HUES6 (cell line): ENCODE measurements at regions not wholly inside any gene's neighbourhood (a gene's known extent, or its start where the extent isn't known, plus 50 kb on each side); places are given as distances from the start of the nearest gene placed in this dataset.

Experiments
- H3K27ac ChIP-seq: 2 replicates; pipeline ENCODE4 v1.7.0; 2013; ENCODE audit warnings: low read depth, mild to moderate bottlenecking, low read length, inconsistent platforms
- H3K27me3 ChIP-seq: 2 replicates; pipeline ENCODE4 v1.6.1; 2013; ENCODE audit warnings: low read length; ENCODE audit not compliant: control insufficient read depth, insufficient read depth
- H3K36me3 ChIP-seq: 2 replicates; pipeline ENCODE4 v1.6.1; 2013; ENCODE audit warnings: low read length; ENCODE audit not compliant: control insufficient read depth, insufficient read depth
- H3K4me1 ChIP-seq: 2 replicates; pipeline ENCODE4 v1.6.1; 2013; ENCODE audit warnings: low read length; ENCODE audit not compliant: control insufficient read depth, insufficient read depth
- H3K4me3 ChIP-seq: 2 replicates; pipeline ENCODE4 v1.5.1; 2013; ENCODE audit warnings: low read depth, low read length
- H3K9ac ChIP-seq: one replicate; pipeline ENCODE4 v1.6.1; 2013; ENCODE audit warnings: mild to moderate bottlenecking, low read length
- H3K9me3 ChIP-seq: 2 replicates; pipeline ENCODE4 v1.6.1; 2013; ENCODE audit warnings: low read depth, low read length; ENCODE audit not compliant: control insufficient read depth, insufficient read depth

GRCh38 chr7:89770161-89770560 is 384.1 kb upstream of the STEAP1 start:
- no peak overlapping the region for H3K27ac ChIP-seq
- no peaks in the 10 kb centered on the region for H3K27me3 ChIP-seq
- no peak overlapping the region for H3K4me3 ChIP-seq
- H3K36me3 ChIP-seq: no peaks in the 10 kb centered on the region
- no peak overlapping the region for H3K9ac ChIP-seq
- no peaks in the 10 kb centered on the region for H3K4me1 ChIP-seq
- no peaks in the 10 kb centered on the region for H3K9me3 ChIP-seq

- Histone ChIP-seq H3K9ac (no peak overlapping the region), H3K4me3 (no peak overlapping the region), H3K27me3 (no peaks in the 10 kb centered on the region), H3K9me3 (no peaks in the 10 kb centered on the region), H3K36me3 (no peaks in the 10 kb centered on the region), H3K27ac (no peak overlapping the region), H3K4me1 (no peaks in the 10 kb centered on the region)
Observed at GRCh38 chr7:89771003-89771636, 383.1 kb upstream of the STEAP1 start.

- Histone ChIP-seq H3K4me3 (no peak overlapping the region), H3K4me1 (no peaks in the 10 kb centered on the region), H3K9ac (no peak overlapping the region), H3K9me3 (no peaks in the 10 kb centered on the region), H3K27ac (no peak overlapping the region), H3K27me3 (no peaks in the 10 kb centered on the region), H3K36me3 (no peaks in the 10 kb centered on the region)
Observed at GRCh38 chr7:89772276-89772675, 382.0 kb upstream of the STEAP1 start.

- no peaks in the 10 kb centered on the region for H3K36me3 ChIP-seq
- no peaks in the 10 kb centered on the region for H3K9me3 ChIP-seq
- H3K27me3 ChIP-seq: no peaks in the 10 kb centered on the region
- no peaks in the 10 kb centered on the region for H3K4me1 ChIP-seq
- no peak overlapping the region for H3K9ac ChIP-seq
- no peak overlapping the region for H3K27ac ChIP-seq
- H3K4me3 ChIP-seq: no peak overlapping the region
Observed at GRCh38 chr7:89773611-89774010, 380.7 kb upstream of the STEAP1 start.

- no peaks in the 10 kb centered on the region for H3K27me3 ChIP-seq
- H3K9ac ChIP-seq: no peak overlapping the region
- H3K36me3 ChIP-seq: no peaks in the 10 kb centered on the region
- no peaks in the 10 kb centered on the region for H3K4me1 ChIP-seq
- no peak overlapping the region for H3K4me3 ChIP-seq
- no peaks in the 10 kb centered on the region for H3K9me3 ChIP-seq
- H3K27ac ChIP-seq: no peak overlapping the region
Observed at GRCh38 chr7:89775459-89775858, 378.8 kb upstream of the STEAP1 start.

GRCh38 chr7:89776980-89777379 is 377.3 kb upstream of the STEAP1 start:
- Histone ChIP-seq H3K27me3 (no peaks in the 10 kb centered on the region), H3K4me3 (no peak overlapping the region), H3K36me3 (no peaks in the 10 kb centered on the region), H3K9me3 (no peaks in the 10 kb centered on the region), H3K27ac (no peak overlapping the region), H3K4me1 (no peaks in the 10 kb centered on the region), H3K9ac (no peak overlapping the region)

- no peaks in the 10 kb centered on the region for H3K36me3 ChIP-seq
- H3K9ac ChIP-seq: no peak overlapping the region
- no peaks in the 10 kb centered on the region for H3K27me3 ChIP-seq
- H3K4me3 ChIP-seq: no peak overlapping the region
- no peak overlapping the region for H3K27ac ChIP-seq
- H3K4me1 ChIP-seq: no peaks in the 10 kb centered on the region
- H3K9me3 ChIP-seq: no peaks in the 10 kb centered on the region
Observed at GRCh38 chr7:89777499-89777898, 376.8 kb upstream of the STEAP1 start.

GRCh38 chr7:89780291-89780690 is 374.0 kb upstream of the STEAP1 start:
- no peak overlapping the region for H3K9ac ChIP-seq
- no peaks in the 10 kb centered on the region for H3K4me1 ChIP-seq
- no peaks in the 10 kb centered on the region for H3K27me3 ChIP-seq
- no peak overlapping the region for H3K4me3 ChIP-seq
- H3K27ac ChIP-seq: no peak overlapping the region
- no peaks in the 10 kb centered on the region for H3K9me3 ChIP-seq
- H3K36me3 ChIP-seq: no peaks in the 10 kb centered on the region

- Histone ChIP-seq H3K27me3 (no peaks in the 10 kb centered on the region), H3K9ac (no peak overlapping the region), H3K9me3 (no peaks in the 10 kb centered on the region), H3K27ac (no peak overlapping the region), H3K36me3 (no peaks in the 10 kb centered on the region), H3K4me1 (no peaks in the 10 kb centered on the region), H3K4me3 (no peak overlapping the region)
Observed at GRCh38 chr7:89796481-89796880, 357.8 kb upstream of the STEAP1 start.

GRCh38 chr7:89797965-89798598 is 356.2 kb upstream of the STEAP1 start:
- no peak overlapping the region for H3K4me3 ChIP-seq
- H3K4me1 ChIP-seq: no peaks in the 10 kb centered on the region
- H3K27me3 ChIP-seq: no peaks in the 10 kb centered on the region
- H3K9ac ChIP-seq: no peak overlapping the region
- H3K9me3 ChIP-seq: no peaks in the 10 kb centered on the region
- no peak overlapping the region for H3K27ac ChIP-seq
- no peaks in the 10 kb centered on the region for H3K36me3 ChIP-seq

GRCh38 chr7:89798599-89798996 is 355.7 kb upstream of the STEAP1 start:
- no peak overlapping the region for H3K4me3 ChIP-seq
- H3K4me1 ChIP-seq: no peaks in the 10 kb centered on the region
- H3K27ac ChIP-seq: no peak overlapping the region
- no peak overlapping the region for H3K9ac ChIP-seq
- H3K36me3 ChIP-seq: no peaks in the 10 kb centered on the region
- no peaks in the 10 kb centered on the region for H3K27me3 ChIP-seq
- H3K9me3 ChIP-seq: no peaks in the 10 kb centered on the region
